ENCODE measurements at regions not wholly inside any gene's neighbourhood (a gene's known extent, or its start where the extent isn't known, plus 50 kb on each side); places are given as distances from the start of the nearest gene placed in this dataset.
"Not testable (repeated sequence)": the region's sequence is repeated elsewhere in the genome, so short reads cannot be mapped to it uniquely, and the experiment has no call there.

DNA sequence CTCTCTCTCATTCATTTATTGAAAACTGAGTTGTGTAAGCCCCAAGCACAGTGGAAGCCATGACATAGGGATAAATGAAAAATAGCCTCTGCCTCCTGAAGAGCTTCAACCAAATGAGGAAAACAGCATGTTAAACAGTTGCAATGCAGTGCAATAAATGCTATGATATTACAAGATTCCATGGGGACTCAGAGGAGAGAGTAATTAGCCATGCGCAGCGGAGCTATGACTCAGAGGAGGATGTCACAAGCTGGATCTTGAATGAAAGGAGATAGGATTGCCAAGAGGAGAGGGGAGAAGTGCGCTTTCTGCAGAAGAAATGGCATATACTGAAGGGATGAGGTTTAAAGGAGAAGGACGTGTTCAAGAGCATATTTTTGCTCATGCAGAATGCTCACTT lies 231.3 kb upstream of the PLXNA2 start:
- no peak for DNase-seq

DNA sequence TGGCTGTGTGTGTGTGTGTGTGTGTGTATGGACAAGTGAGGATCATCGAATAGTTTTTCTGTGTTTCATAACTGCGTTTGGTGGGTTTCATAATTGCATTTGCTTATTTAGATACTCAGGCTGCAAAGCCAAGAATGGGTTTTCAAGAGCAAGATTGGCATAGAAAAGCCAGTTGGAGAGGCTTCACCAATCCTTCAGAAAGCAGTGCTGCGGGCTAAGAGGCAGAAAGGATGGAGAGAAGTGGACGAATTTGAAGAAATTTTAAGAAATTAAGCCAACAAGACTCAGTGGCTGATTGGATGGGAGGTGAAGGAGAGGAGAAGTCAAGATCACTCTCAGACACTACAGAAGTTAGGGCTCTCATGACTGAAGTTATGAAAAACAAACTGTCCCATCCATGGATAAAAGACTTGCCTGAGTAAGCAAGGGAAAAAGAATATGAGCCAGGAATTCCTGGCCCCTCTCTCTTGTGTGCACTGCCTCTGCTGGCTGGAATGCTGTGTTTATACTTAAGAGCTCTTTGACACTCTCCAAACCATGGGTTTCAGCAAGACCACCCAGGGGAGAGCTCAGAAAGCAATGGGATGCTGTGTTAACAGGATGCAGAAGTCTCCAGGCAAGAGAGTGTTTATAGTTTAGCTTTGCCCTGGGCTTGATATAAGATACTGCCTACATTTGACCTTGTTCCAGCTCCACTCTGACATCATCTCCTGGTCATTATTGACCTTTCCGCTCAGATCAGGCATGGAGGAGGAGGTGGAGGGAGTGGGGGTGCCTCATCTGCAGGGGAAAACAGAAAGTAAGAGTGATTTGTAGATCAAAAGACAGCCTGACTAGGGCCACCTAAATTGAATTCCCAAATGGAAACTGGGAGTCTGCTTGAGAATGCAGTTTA lies 232.0 kb upstream of the PLXNA2 start:
- DNase-seq, result peak; percentile 55

DNA sequence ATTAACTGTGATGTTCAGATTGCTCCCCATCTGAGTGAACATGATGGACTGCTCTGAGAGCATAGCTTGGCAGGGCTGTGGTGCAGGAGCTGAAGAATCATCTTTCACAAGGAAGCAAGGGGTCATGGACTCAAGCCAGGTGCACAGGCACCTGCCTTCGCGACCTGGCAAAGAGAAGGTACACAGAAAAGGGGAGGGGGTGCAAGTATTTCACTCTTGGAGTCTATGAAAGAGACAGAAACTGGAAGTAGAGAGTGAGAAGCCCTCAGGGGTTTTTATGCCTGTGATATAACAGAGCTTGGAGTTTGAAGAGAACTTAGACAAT lies 232.6 kb upstream of the PLXNA2 start:
- no peak for DNase-seq

DNA sequence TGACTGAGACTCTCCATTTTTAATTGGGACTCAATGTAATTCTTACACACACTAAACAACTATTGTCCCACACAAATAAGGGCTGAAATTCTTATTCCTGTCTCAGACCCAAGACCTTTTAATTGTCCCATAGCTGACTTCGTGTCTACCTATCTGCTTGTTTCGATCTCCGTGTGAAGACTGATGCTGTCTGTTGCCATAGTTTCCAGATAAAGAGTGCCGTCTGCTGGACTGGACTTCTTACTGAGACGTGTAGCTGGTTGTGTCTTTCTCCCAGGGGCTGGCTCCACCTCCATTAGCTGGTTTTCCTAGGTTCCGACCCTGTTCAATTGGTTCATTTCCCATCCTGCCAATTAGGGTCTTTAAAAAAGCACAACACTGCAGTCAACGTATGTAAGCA lies 235.3 kb upstream of the PLXNA2 start:
- peak; percentile 20 for DNase-seq

DNA sequence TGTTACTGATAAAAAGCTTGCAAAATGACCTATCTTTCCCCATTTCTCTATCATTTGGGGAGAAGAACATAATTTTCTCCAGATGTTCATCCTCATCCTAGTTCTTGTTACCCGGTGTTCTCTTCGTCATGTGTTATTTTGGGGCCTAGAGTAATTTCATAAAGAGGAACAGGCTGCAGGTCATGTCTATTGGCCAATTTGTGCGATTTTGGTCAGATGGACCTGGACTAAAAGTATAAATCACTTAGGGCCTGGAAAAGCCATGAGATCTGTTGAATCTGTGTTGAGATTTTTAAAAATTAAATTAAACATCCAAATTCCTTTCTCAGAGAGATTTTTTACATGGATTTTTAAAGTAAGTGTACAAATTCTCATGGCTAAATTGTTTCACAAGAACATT lies 241.3 kb upstream of the PLXNA2 start:
- no peak for DNase-seq

DNA sequence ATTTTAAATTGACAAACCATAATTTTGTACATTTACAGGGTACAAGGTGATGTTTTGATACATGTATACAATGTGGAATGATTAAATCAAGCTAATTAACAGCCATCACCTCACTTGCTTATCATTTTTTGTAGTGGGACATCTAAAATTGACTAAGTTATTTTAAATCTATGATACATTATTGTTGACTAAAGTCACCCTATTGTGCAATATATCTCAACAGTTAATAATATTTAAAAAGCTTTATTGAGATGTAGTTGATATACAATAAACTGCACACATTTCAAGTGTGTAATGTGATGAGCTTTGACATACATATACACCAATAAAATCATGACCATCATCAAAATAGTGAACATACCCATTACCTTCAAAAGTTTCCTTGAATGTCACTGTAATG lies 242.5 kb upstream of the PLXNA2 start:
- DNase-seq, result no peak

DNA sequence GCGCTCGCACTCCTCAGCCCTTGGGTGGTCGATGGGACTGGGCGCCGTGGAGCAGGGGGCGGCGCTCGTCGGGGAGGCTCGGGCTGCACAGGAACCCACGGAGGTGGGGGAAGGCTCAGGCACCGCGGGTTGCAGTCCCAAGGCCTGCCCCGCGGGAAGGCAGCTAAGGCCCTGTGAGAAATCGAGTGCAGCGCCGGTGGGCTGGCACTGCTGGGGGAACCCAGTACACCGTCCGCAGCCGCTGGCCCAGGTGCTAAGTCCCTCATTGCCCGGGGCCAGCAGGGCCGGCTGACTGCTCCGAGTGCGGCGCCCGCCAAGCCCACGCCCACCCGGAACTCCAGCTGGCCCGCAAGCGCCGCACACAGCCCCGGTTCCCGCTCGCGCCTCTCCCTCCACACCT lies 244.2 kb upstream of the PLXNA2 start:
- DNase-seq, result not testable (repeated sequence)

DNA sequence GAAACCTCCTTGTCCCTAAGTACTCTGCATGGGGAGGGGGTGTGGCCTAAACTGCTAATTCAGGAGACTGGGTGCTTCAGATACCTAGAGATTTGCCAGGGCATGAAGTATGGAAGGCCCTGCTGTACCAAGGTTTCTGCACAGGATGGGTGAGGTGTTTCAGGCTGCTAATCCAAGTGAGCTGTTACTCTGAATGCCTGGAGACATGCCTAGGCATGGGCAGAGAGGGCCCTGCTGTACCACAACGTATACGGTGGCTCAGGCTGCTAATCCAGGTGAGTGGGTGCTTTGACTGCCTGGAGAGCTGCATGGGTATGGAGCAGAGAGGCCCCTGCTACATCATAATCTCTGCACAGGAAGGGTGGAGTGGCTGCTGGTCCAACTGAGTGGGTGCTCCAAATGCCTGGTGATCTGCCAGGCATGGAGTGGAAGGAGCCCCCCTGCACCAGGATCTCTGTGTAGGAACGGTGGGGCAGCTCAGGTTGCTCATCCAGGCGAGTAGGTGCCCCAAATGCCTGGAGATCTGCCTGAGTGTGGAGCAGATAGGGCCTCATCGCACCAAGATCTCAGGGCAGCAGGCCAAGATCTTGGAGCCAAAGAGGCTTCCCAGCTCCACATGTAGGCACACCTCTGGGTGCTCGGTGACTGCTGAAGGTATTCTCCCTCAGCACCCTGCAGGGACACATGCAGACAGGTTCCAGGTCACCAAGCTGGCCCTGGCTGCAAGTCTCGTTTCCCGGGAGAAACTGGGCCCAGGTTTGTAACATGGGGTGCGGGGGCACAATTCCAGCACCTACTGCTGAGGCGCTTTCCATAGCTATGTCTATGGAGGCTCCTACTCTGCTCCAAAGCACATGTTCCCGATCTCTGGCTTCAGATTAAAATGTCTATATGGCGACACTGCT lies 252.5 kb upstream of the PLXNA2 start:
- no peak for DNase-seq

DNA sequence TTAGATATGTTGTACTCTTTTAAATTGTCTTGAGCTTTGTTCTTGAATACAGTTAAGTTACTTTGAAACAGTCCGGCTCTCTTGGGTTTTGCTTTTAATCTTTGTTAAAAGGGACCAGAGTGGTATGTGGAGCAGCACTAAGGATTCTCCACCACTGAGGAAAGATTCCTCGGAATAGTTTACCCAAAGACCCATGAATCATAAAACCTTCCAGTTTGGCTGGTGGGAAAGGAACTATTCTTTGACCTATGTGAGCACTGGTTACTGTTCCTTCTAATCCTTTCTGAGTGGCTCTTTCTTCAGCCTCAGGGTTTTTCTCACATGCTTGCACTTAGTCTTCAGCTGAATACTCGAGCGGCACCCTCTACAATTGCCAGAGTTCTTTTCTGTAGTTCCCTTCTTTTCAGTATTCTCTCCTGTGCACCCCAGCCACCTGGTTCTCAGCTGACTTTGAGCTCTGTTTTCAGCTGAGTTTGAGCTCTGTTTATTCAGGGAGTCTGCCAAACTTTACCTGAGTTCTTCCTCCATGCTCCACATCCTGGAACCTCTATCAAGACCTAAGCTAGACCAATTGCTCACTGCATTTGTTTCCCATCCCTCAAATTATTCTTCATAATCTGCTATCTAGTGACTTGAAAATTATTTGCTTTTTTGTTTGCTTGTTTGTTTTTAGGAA lies 253.8 kb upstream of the PLXNA2 start:
- DNase-seq, result no peak

DNA sequence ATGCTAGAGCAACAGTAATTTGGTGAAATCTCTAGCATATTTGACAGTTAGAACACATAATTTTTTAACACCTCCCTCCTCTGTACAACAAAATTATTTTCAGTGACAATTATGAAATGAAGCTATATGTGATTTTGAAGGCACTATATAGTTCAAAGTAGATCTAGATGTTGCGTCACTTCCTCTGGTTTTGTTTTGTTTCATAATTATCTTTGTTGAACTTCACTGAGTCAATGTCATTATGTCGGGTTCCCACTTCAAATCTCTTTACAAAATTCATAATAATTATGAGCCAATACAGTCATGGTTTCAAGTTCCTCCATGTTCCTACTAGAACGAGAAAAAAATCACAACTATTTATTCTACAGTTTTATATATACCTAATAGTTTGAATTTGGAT lies 254.8 kb upstream of the PLXNA2 start:
- no peak for DNase-seq

DNA sequence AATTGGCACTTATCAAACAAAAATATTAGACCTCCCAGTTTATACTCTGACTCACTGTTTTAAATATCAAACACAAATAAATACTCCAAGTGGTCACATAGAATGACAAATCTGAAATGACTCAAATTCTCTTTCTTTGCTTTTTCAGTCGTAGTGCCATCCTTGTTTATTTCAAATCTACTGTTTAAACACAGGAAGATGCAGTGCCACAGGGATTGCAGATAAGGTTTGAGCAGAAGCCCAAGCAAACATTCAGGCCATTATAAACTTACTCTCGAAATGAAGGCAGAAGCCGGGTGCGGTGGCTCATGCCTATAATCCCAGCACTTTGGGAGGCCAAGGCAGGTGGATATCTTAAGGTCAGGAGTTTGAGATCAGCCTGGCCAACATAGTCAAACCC lies 255.4 kb upstream of the PLXNA2 start:
- DNase-seq, result no peak

DNA sequence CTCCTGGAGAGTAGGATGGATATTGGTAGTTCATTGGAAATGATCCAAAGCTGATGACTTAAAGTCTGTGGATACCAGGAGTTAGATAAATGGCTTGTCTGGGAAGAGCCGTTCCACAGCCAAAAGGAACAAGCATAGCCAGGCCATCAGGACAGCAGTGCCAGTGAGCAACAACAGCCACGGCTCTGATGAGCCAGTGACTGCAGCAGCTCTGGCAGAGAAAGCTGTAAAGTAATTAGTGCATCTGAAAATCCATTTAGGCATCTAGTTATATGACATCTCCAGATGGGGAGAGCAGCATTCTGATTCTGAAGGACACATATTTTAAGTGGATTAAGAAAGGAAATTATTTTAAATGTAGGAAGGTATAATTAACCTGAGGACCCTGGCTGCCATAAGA lies 256.2 kb upstream of the PLXNA2 start:
- no peak for DNase-seq

DNA sequence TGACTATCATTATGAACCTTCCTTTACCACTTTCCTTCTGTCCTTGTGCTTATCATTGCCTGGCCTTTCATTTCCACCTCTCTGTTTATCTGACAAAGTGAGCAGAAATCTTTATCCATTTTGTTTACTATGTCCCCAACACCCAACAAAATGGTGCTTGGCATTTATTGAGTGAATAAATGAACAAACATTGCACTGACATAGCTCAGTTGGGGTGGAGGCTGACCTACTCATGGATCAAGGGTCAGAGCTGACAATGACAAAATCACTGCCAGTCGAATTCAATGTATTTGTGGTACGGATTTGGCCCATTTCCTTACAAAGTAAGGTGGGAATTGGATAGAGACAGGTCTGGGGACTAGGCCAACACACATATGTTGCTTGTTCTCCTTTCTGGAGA lies 257.4 kb upstream of the PLXNA2 start:
- no peak for DNase-seq

DNA sequence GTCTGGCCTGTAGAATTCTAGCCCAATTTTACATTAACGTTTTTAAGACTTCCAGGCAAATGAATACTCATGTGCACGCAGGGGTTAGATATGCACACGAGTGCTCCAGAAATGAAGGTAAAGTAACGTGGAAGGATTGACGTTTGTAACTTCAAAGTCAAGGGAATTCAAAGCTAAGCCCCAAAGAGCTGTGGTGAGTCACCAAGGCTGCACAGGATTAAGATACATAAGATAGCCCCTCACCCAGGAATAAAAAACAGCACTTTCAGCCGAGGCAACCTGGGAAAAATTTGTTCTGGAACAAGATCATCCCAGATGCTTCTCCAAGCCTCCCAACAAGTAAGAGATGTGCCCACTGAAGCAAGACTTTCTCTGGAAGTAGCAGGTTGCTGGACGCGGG lies 259.6 kb upstream of the PLXNA2 start:
- no peak for DNase-seq

DNA sequence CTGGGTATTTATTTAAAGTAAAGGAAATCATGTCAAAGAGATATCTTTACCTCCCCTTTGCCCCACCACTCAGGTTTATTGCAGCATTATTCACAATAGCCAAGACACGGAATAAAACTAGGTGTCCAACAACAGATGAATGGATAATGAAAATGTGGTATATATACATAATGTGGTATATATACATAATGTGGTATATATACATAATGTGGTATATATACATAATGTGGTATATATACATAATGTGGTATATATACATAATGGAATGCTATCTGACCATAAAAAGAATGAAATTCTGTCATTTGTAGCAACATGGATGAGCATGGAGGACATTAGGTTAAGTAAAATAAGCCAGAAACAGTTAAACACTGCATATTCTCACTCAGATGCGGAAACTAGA lies 262.6 kb upstream of the PLXNA2 start:
- DNase-seq, result no peak

DNA sequence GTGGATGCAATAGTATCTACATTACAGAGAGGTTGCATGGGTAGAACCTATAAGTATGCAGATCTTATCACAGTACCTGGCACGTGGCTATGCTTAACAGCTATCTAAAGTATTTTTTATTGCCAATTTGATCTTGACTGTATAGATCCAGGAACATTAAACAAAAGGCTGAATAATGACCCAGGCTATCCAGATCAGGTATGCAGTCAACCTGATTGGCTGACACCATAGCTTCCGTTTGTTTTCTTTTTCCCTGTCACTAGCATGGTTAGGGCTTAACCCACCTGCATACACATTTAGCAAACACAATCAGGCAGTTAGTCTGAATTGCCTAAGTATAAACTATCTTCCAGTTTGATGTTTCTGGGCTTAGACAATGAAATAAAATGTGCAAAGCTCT lies 264.9 kb upstream of the PLXNA2 start:
- DNase-seq, result no peak

DNA sequence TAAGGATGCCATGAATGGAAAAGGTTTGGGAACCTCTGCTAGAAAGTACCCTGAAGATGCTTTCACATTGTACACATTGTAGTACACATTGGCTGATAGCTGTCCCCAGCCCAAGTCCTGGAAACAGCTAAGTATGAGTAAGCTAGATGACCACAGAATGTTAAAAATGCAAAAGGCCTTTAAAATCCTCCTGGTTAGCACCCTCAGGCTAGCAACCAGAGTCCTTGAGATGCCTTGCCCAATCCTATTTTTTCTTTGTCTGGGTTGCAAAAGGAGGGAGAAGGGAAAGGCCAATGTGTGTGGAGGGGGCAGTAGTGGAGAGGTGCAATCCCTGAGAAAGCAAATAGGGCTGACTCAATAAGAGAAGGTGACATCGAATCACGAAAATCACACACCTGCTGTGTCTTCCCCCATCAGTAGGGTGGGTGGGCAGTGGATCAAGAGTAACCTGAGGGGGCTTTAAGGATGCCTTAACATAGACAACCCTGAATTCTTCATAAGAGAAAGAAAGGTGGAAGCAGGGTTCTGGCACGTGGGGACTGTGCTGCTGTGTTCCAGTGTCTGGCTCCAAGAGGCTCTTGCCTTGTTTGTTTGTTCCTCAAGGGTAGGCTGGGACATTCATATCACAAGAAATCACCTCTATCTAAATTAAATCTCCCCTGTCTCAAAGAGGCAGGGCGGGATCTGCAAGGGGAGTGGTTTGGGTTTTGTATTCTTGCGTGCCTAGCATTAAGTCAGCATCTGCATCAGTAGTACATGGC lies 266.2 kb upstream of the PLXNA2 start:
- DNase-seq, result no peak

DNA sequence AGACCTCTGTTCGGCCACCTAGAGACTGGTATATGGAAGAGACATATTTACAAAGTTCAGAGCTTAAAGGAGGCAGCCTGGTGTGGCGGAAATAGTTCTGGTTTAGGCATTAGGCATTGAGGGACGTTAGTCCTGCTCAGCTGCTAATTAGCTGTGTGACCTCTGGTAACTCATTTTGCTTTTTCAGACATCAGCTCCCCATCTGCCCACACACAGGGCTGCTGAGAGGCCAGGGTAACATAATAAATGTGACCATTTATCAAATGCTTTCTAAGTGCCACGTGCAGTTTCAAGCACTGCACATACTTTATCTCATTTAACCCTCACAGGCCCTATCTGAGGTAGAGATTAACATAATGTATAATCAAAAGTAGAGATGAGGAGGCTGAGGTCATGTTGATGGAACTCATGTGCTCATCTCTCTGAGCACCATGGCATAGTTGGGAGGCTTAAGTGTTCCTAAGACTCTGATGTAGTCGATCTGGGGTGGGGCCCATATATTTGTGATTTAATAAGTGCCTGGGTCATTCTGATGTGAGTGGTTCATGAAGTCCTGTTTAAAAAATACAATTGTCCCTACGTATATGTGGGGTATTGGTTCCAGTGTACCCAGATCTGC lies 267.2 kb upstream of the PLXNA2 start:
- DNase-seq, result no peak

DNA sequence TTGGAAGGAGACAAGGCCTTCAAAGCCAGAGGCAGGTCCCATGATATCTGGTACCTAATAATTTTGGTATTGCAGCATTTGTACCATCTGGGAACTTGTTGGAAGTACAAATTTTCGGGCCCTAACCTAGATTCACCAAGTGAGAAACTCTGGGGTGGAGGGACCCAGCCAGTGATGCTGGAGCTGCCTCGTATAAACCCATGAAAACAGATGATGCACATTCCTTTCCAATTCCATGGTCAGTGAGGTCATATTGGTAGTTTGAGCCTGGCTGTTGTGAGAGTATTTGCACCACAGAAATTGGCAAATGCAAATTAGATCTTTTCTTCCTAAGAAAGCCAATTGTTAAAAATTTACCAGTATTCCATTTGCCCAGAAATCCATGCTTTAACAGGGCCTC lies 269.6 kb upstream of the PLXNA2 start:
- DNase-seq, result no peak

DNA sequence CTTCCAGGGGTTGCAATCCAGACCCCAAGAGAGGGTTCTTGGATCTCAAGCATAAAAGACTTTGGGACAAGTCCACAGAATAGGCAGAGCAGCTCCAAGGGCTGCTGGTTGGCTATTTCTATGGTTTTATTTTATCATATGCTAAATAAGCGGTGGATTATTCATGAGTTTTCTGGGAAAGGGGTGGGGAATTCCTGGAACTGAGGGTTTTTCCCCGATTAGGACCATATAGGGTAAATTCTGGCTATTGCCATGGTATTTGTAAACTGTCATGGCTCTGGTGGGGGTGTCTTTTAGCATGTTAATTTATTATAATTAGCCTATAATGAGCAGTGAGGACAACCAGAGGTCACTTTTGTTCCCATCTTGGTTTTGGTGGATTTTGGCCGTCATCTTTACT lies 270.9 kb upstream of the PLXNA2 start:
- DNase-seq, result no peak

DNA sequence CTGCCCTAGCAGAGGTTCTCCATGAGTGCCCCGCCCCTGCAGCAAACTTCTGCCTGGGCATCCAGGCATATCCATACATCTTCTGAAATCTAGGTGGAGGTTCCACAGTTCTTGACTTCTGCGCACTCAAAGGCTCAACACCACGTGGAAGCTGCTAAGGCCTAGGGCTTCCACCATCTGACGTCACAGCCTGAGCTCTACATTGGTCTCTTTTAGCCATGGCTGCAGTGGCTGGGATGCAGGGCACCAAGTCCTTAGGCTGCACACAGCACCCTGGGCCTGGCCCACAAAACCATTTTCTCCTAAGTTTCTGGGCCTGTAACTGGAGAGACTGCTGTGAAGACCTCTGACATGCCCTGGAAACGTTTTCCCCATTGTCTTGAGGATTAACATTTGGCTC lies 272.6 kb upstream of the PLXNA2 start:
- no peak for DNase-seq

DNA sequence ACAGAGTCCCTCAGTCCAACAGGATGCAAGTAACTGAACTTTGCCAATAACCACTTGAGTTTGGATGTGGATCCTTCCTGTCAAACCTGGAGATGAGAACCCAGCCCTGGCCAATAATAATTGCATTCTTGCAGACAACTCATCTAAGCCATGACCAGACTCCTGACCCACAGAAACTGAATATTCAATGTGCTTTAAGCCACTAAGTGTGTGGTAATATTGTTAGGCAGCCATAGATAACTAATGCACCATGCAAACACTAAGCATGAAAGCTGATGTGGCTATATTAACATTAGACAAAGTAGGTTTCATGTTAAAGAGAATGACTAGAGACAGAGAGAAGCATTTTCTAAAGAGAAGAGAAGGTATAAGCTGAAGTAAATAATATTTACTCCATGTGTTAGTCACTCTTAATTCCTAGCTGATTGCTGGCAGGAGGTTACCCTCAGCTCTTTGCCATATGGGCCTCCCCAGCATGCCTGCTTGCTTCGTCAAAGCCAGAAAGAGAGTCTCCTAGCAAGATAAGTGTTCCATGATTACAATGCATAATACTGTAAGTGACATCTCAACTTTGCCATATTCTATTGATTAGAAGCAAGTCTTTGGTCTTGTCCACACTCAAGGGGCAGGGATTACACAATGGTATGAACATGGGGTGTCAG lies 276.4 kb upstream of the PLXNA2 start:
- no peak for DNase-seq
